GM12872 (cell line): ENCODE measurements at regions not wholly inside any gene's neighbourhood (a gene's known extent, or its start where the extent isn't known, plus 50 kb on each side); places are given as distances from the start of the nearest gene placed in this dataset.

Experiments
- CTCF ChIP-seq: IDR thresholded peaks from 3 replicates; pipeline ENCODE4 v1.5.1; 2011; ENCODE audit warnings: low read depth, mild to moderate bottlenecking, low read length, moderate library complexity; ENCODE audit not compliant: insufficient read depth

- no peak for TF ChIP-seq CTCF
Observed at GRCh38 chr22:26798462-26799065, 141.2 kb downstream of the MIAT start.

GRCh38 chr22:26800858-26801257 lies 143.5 kb downstream of the MIAT start:
- TF ChIP-seq CTCF: no peak

GRCh38 chr22:26801449-26801848 lies 144.1 kb downstream of the MIAT start:
- no peak for TF ChIP-seq CTCF

- no peak for TF ChIP-seq CTCF
Observed at GRCh38 chr22:26804315-26804714, 146.9 kb downstream of the MIAT start.

GRCh38 chr22:26804911-26805539 lies 147.6 kb downstream of the MIAT start:
- no peak for TF ChIP-seq CTCF

- TF ChIP-seq CTCF: no peak
Observed at GRCh38 chr22:26806445-26807175, 149.2 kb downstream of the MIAT start.

- TF ChIP-seq CTCF: no peak
Observed at GRCh38 chr22:26811647-26811992, 154.2 kb downstream of the MIAT start.
